ENCODE measurements at regions not wholly inside any gene's neighbourhood (a gene's known extent, or its start where the extent isn't known, plus 50 kb on each side); places are given as distances from the start of the nearest gene placed in this dataset.

DNA sequence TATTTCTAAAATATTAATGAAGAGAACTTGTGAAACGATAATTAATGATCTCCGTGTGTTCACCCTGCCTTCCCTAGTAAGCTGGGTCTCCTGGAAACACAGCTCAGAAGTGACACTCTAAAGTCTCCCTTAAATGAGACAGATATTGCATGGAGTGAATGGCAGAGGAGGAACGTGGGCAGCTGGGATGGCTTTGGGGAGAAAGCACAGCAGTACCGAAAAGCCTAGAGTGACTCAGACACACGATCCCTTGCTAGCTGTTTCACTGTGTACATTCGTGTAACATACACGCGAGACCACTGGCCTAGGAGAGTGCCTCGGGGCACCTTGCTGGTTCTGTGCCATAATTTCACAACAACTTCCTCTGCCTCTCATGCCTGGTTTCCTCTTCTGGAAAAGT, 199.9 kb upstream of the TCERG1L start:
- no peaks in the 10 kb centered on the region for H3K27me3 ChIP-seq
- intact Hi-C loops (cut with DNase I; ENCODE audit: low total_unique reads): no loop called here
- no peaks in the 10 kb centered on the region for H3K9me3 ChIP-seq
- no peak for DNase-seq
- WGBS, 2 donors: 91 to 94% methylated on average over 9 of the region's 9 CpGs
- TF ChIP-seq CTCF (IDR thresholded peaks at IDR 0.05) (no peak), POLR2A (IDR thresholded peaks at IDR 0.05) (no peak)
- H3K27ac ChIP-seq: no peak overlapping the region
- H3K36me3 ChIP-seq (ENCODE audit: low read depth, missing control alignments): no peaks in the 10 kb centered on the region
- H3K4me3 ChIP-seq: no peak overlapping the region
- no peaks in the 10 kb centered on the region for H3K4me1 ChIP-seq

GRCh38 chr10:131512852-131513251, 201.3 kb upstream of the TCERG1L start:
- Histone ChIP-seq H3K4me1 (no peaks in the 10 kb centered on the region), H3K27me3 (no peaks in the 10 kb centered on the region), H3K27ac (no peak overlapping the region), H3K4me3 (no peak overlapping the region), H3K36me3 (ENCODE audit: low read depth, missing control alignments) (no peaks in the 10 kb centered on the region), H3K9me3 (no peaks in the 10 kb centered on the region)
- DNase-seq: no peak
- 87 to 90% methylated on average over 4 to 7 of the region's 7 CpGs for WGBS, 2 donors
- intact Hi-C loops (cut with DNase I; ENCODE audit: low total_unique reads): no loop called here
- no peak for TF ChIP-seq CTCF (IDR thresholded peaks at IDR 0.05)
- no peak for TF ChIP-seq POLR2A (IDR thresholded peaks at IDR 0.05)

- intact Hi-C loops (cut with DNase I; ENCODE audit: low total_unique reads): no loop called here
- 71 to 84% methylated on average over 4 of the region's 4 CpGs for WGBS, 2 donors
- DNase-seq: no peak
These were observed 201.9 kb upstream of the TCERG1L start for GRCh38 chr10:131513445-131513844.

DNA sequence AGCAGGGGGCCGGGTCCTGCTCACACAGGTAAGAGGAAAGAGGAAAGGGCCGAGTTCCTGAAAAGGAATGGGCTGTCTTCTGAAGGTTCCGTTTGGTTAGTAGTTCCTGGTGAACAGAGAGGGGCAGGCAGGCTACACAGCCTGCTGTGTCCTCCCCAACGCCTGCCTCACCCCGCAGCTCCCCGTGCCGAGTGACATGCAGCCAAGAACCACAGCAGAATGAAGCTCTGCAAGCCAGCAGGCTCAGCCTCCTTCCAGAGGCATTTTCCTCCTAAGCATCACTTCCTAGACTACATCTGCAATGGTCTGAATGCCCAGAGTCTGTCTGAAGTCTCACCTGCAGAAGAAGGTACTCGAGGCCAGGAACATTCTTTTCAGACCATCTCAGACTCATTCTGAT, 202.4 kb upstream of the TCERG1L start:
- DNase-seq: no peak
- Histone ChIP-seq H3K9me3 (no peaks in the 10 kb centered on the region), H3K27ac (no peak overlapping the region), H3K36me3 (ENCODE audit: low read depth, missing control alignments) (no peaks in the 10 kb centered on the region), H3K4me1 (no peaks in the 10 kb centered on the region), H3K27me3 (no peaks in the 10 kb centered on the region), H3K4me3 (no peak overlapping the region)
- no peak for TF ChIP-seq CTCF (IDR thresholded peaks at IDR 0.05)
- no peak for TF ChIP-seq POLR2A (IDR thresholded peaks at IDR 0.05)
- 71 to 88% methylated on average over 8 of the region's 8 CpGs for WGBS, 2 donors
- intact Hi-C loops (cut with DNase I; ENCODE audit: low total_unique reads): no loop called here

More at GRCh38 chr10:131513445-131513844, 201.9 kb upstream of the TCERG1L start:
- H3K36me3 ChIP-seq (ENCODE audit: low read depth, missing control alignments): no peaks in the 10 kb centered on the region
- H3K27me3 ChIP-seq: no peaks in the 10 kb centered on the region
- H3K4me1 ChIP-seq: no peaks in the 10 kb centered on the region
- TF ChIP-seq CTCF (IDR thresholded peaks at IDR 0.05) (no peak), POLR2A (IDR thresholded peaks at IDR 0.05) (no peak)
- no peaks in the 10 kb centered on the region for H3K9me3 ChIP-seq
- H3K4me3 ChIP-seq: no peak overlapping the region
- no peak overlapping the region for H3K27ac ChIP-seq

GRCh38 chr10:131514454-131514853, 202.9 kb upstream of the TCERG1L start:
- 43 to 67% methylated on average over 9 to 12 of the region's 12 CpGs for WGBS, 2 donors
- intact Hi-C loops (cut with DNase I; ENCODE audit: low total_unique reads): no loop called here
- no peaks in the 10 kb centered on the region for H3K27me3 ChIP-seq

More at GRCh38 chr10:131514454-131514853, 202.9 kb upstream of the TCERG1L start:
- Histone ChIP-seq H3K4me1 (no peaks in the 10 kb centered on the region), H3K36me3 (ENCODE audit: low read depth, missing control alignments) (no peaks in the 10 kb centered on the region), H3K9me3 (no peaks in the 10 kb centered on the region), H3K4me3 (no peak overlapping the region), H3K27ac (no peak overlapping the region)
- DNase-seq: no peak
- TF ChIP-seq POLR2A (IDR thresholded peaks at IDR 0.05) (no peak), CTCF (IDR thresholded peaks at IDR 0.05) (no peak)

Measured in testis (tissue), 2 donors.